ENCODE measurements at regions not wholly inside any gene's neighbourhood (a gene's known extent, or its start where the extent isn't known, plus 50 kb on each side); places are given as distances from the start of the nearest gene placed in this dataset.

GRCh38 chr16:85539629-85540291, 73.4 kb upstream of the GSE1 start:
- Histone ChIP-seq H3K9me3 (replicated peaks in 1 of 3) (peaks cover 0 to 5% (median 0%) of the 10 kb centered on the region in 3 donors), H3K4me3 (no peak overlapping the region), H3K27me3 (no peaks in the 10 kb centered on the region), H3K4me1 (replicated peaks in 1 of 2) (peaks cover 4 to 25% of the 10 kb centered on the region in 2 donors), H3K36me3 (replicated peaks in 1 of 2) (no peaks in the 10 kb centered on the region), H3K27ac (no peak overlapping the region)
- TF ChIP-seq POLR2A (IDR thresholded peaks at IDR 0.05) (no peak), CTCF (IDR thresholded peaks at IDR 0.05) (no peak)
- WGBS, 4 donors = 90 to 93% (median 93%) methylated on average over 12 of the region's 12 CpGs
- intact Hi-C loops (cut with DNase I) = no loop called here
- no peak for DNase-seq

- TF ChIP-seq CTCF (IDR thresholded peaks at IDR 0.05) (no peak), POLR2A (IDR thresholded peaks at IDR 0.05) (no peak)
- no peaks in the 10 kb centered on the region for H3K27me3 ChIP-seq
- no peaks in the 10 kb centered on the region for H3K36me3 ChIP-seq (replicated peaks in 1 of 2)
- H3K9me3 ChIP-seq (replicated peaks in 1 of 3) = peaks cover 0 to 5% (median 0%) of the 10 kb centered on the region in 3 donors
- WGBS, 4 donors = 75 to 87% (median 83%) methylated on average over 3 to 8 of the region's 8 CpGs
- H3K27ac ChIP-seq = peak overlapping the region in 1 of 5 donors; percentile 11
- no peak for DNase-seq
- peaks cover 0 to 12% of the 10 kb centered on the region in 2 donors for H3K4me1 ChIP-seq (replicated peaks in 1 of 2)
- intact Hi-C loops (cut with DNase I) = no loop called here
- H3K4me3 ChIP-seq = no peak overlapping the region
Measured at GRCh38 chr16:85541181-85541580, 71.9 kb upstream of the GSE1 start.

- peaks cover 0 to 7% of the 10 kb centered on the region in 2 donors for H3K4me1 ChIP-seq (replicated peaks in 1 of 2)
- H3K9me3 ChIP-seq (replicated peaks in 1 of 3) = peaks cover 0 to 5% (median 0%) of the 10 kb centered on the region in 3 donors
- no peaks in the 10 kb centered on the region for H3K36me3 ChIP-seq (replicated peaks in 1 of 2)
- H3K27me3 ChIP-seq = no peaks in the 10 kb centered on the region
- H3K4me3 ChIP-seq = no peak overlapping the region
- WGBS, 4 donors = 64 to 75% (median 70%) methylated on average over 5 to 7 of the region's 7 CpGs
- intact Hi-C loops (cut with DNase I) = no loop called here
- peak overlapping the region in 1 of 5 donors; percentile 11 for H3K27ac ChIP-seq
- TF ChIP-seq CTCF (IDR thresholded peaks at IDR 0.05) (no peak), POLR2A (IDR thresholded peaks at IDR 0.05) (no peak)
- DNase-seq = no peak
Measured at GRCh38 chr16:85541619-85541979, 71.5 kb upstream of the GSE1 start.

GRCh38 chr16:85541980-85542900, 70.9 kb upstream of the GSE1 start:
- no peak for TF ChIP-seq CTCF (IDR thresholded peaks at IDR 0.05)
- no peak for TF ChIP-seq POLR2A (IDR thresholded peaks at IDR 0.05)
- WGBS, 4 donors = 69 to 80% (median 74%) methylated on average over 12 to 20 of the region's 20 CpGs
- Histone ChIP-seq H3K4me1 (replicated peaks in 1 of 2) (peaks cover 0 to 5% of the 10 kb centered on the region in 2 donors), H3K9me3 (replicated peaks in 1 of 3) (peaks cover 0 to 5% (median 0%) of the 10 kb centered on the region in 3 donors), H3K4me3 (no peak overlapping the region), H3K36me3 (replicated peaks in 1 of 2) (no peaks in the 10 kb centered on the region), H3K27me3 (no peaks in the 10 kb centered on the region), H3K27ac (peak overlapping the region in 1 of 5 donors; percentile 13)
- no peak for DNase-seq
- intact Hi-C loops (cut with DNase I) = no loop called here
